ENCODE measurements at regions not wholly inside any gene's neighbourhood (a gene's known extent, or its start where the extent isn't known, plus 50 kb on each side); places are given as distances from the start of the nearest gene placed in this dataset.
"Not testable (repeated sequence)": the region's sequence is repeated elsewhere in the genome, so short reads cannot be mapped to it uniquely, and the experiment has no call there.

DNA sequence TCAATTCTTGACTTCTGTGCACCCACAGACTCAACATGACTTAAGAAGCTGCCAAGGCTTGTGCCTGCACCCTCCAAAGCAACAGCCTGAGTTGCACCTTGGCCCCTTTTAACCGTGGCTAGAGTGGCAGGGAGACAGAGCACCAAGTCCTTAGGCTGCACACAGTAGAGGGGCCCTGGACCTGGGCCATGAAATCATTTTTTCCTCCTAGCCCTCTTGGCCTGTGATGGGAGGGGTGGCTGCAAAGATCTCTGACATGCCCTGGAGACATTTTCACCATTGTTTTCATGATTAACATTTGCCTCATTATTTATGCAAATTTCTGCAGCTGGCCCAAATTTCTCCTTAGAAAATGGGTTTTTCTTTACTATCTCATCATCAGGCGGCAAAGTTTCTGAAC, 836.8 kb downstream of the ZPLD1 start:
- no peak overlapping the region for H2AFZ ChIP-seq (ENCODE audit: control insufficient read depth, low read depth, low read length)
- RAD21 ChIA-PET (ENCODE audit: unreplicated experiment): no interaction called here
- H3K27me3 ChIP-seq (replicated peaks in 1 of 2; ENCODE audit: control insufficient read depth in 2 of 2, insufficient read depth in 2 of 2, low read length in 1 of 2): no peaks in the 10 kb centered on the region
- no peaks in the 10 kb centered on the region for H3K4me1 ChIP-seq (ENCODE audit: control insufficient read depth, insufficient read depth, low read length)
- H3K4me3 ChIP-seq: no peak overlapping the region
- 22% methylated on average over 2 of the region's 2 CpGs for WGBS (ENCODE audit: insufficient coverage, insufficient replicate concordance, low lambda C conversion rate, missing lambda C conversion rate)
- H3K9me3 ChIP-seq (replicated peaks; ENCODE audit: control insufficient read depth, insufficient read depth, low read length): no peaks in the 10 kb centered on the region; the same call in 2 of the 3 replicates
- H3K36me3 ChIP-seq (ENCODE audit: control insufficient read depth in 2 of 2, insufficient read depth in 2 of 2, low read length in 1 of 2): no peaks in the 10 kb centered on the region
- CTCF ChIA-PET: no interaction called here
- H3K79me2 ChIP-seq (ENCODE audit: control insufficient read depth, insufficient read depth, low read length): no peaks in the 10 kb centered on the region
- H3K9ac ChIP-seq (ENCODE audit: control insufficient read depth, insufficient read depth, low read length): no peak overlapping the region
- POLR2A ChIA-PET: no interaction called here
- in situ Hi-C loops (cut with MboI): no loop called here
- SMC1A ChIA-PET (ENCODE audit: uncharacterized antibody, unreplicated experiment): no interaction called here
- DNase-seq (ENCODE audit: low read depth, low spot score): no peak
- ATAC-seq: no peak
- H3K4me2 ChIP-seq (ENCODE audit: control insufficient read depth, insufficient read depth): no peak overlapping the region
- no peaks in the 10 kb centered on the region for H4K20me1 ChIP-seq (ENCODE audit: control insufficient read depth, insufficient read depth)
- H3K27ac ChIP-seq (ENCODE audit: control insufficient read depth, insufficient read depth): no peak overlapping the region
- TF ChIP-seq LARP7 (IDR thresholded peaks at IDR 0.05): no peak
- FAIRE-seq: no peak
- intact Hi-C loops (cut with micrococcal nuclease; ENCODE audit: unreplicated experiment): no loop called here
- no TSS peak for BruUV-seq (replicated peaks)

DNA sequence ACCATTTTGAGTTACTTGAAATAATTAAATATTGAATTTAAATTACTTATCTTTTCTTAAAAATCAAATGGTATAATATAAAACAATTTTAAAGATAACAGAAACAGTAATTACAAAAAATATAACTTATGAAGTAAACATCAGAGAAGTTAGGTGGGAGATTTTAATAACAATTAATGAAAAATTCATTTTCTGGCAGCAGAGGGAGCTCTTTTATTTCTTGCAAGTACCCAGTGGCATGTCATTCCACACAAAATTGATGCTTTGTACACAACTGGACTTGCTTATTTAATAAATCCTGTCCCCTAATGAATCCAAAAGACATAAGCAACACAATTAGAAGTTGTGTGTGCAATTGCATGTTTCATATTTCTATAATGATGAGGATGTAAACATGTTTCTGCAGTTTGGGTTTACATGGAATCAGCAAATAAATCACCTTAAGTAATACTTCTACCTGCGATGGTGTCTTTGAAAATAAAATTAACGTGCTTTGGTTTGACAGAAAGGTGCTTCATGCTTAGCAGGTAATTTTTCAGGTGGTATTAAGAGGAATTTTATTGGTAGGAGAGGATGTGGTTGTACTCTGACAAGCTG, 861.3 kb downstream of the ZPLD1 start:
- 28% methylated on average over 2 of the region's 2 CpGs for WGBS (ENCODE audit: insufficient coverage, insufficient replicate concordance, low lambda C conversion rate, missing lambda C conversion rate)
- POLR2A ChIA-PET: no interaction called here
- Histone ChIP-seq H4K20me1 (ENCODE audit: control insufficient read depth, insufficient read depth) (no peaks in the 10 kb centered on the region), H3K27ac (ENCODE audit: control insufficient read depth, insufficient read depth) (no peak overlapping the region), H3K36me3 (ENCODE audit: control insufficient read depth in 2 of 2, insufficient read depth in 2 of 2, low read length in 1 of 2) (no peaks in the 10 kb centered on the region), H3K4me1 (ENCODE audit: control insufficient read depth, insufficient read depth, low read length) (no peaks in the 10 kb centered on the region), H3K9ac (ENCODE audit: control insufficient read depth, insufficient read depth, low read length) (no peak overlapping the region), H3K27me3 (replicated peaks in 1 of 2; ENCODE audit: control insufficient read depth in 2 of 2, insufficient read depth in 2 of 2, low read length in 1 of 2) (no peaks in the 10 kb centered on the region), H2AFZ (ENCODE audit: control insufficient read depth, low read depth, low read length) (no peak overlapping the region), H3K9me3 (replicated peaks; ENCODE audit: control insufficient read depth, insufficient read depth, low read length) (no peaks in the 10 kb centered on the region), H3K79me2 (ENCODE audit: control insufficient read depth, insufficient read depth, low read length) (no peaks in the 10 kb centered on the region), H3K4me3 (no peak overlapping the region), H3K4me2 (ENCODE audit: control insufficient read depth, insufficient read depth) (no peak overlapping the region)
- no peak for DNase-seq (ENCODE audit: low read depth, low spot score)
- in situ Hi-C loops (cut with MboI): no loop called here
- FAIRE-seq: no peak
- RAD21 ChIA-PET (ENCODE audit: unreplicated experiment): no interaction called here
- SMC1A ChIA-PET (ENCODE audit: uncharacterized antibody, unreplicated experiment): interaction anchor here (1.4 kb wide), 1 partner anchor 623 kb away, joined by 4 read pairs; no protein-coding TSS in a partner anchor
- TF ChIP-seq JUND (IDR thresholded peaks at IDR 0.05; ENCODE audit: low read depth, low read length): no peak
- TF ChIP-seq HDAC6 (IDR thresholded peaks at IDR 0.05; ENCODE audit: unreplicated experiment): no peak
- no peak for TF ChIP-seq BMI1 (IDR thresholded peaks at IDR 0.05; ENCODE audit: borderline replicate concordance)
- TF ChIP-seq, protein P1, sequence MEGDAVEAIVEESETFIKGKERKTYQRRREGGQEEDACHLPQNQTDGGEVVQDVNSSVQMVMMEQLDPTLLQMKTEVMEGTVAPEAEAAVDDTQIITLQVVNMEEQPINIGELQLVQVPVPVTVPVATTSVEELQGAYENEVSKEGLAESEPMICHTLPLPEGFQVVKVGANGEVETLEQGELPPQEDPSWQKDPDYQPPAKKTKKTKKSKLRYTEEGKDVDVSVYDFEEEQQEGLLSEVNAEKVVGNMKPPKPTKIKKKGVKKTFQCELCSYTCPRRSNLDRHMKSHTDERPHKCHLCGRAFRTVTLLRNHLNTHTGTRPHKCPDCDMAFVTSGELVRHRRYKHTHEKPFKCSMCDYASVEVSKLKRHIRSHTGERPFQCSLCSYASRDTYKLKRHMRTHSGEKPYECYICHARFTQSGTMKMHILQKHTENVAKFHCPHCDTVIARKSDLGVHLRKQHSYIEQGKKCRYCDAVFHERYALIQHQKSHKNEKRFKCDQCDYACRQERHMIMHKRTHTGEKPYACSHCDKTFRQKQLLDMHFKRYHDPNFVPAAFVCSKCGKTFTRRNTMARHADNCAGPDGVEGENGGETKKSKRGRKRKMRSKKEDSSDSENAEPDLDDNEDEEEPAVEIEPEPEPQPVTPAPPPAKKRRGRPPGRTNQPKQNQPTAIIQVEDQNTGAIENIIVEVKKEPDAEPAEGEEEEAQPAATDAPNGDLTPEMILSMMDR (IDR thresholded peaks at IDR 0.05 in 2 of 3, conservative IDR thresholded peaks at IDR 0.05 in 1 of 3; ENCODE audit: control insufficient read depth in 2 of 3, extremely low read depth in 1 of 3, insufficient read depth in 1 of 3, low read depth in 3 of 3, low read length in 3 of 3): peak in 2 of 3 experiments; percentile 15 to 24; a peak in 2 of 6 replicates
- peak; percentile 33; the same call in 1 of the 2 replicates for TF ChIP-seq RAD21 (IDR thresholded peaks at IDR 0.05; ENCODE audit: insufficient read depth, low read depth, low read length)
- CTCF ChIA-PET: interaction anchor here (0.8 to 1.7 kb wide), 5 partner anchors 9 to 126 kb away, joined by 3 to 4 read pairs (median 3); no protein-coding TSS in a partner anchor
- ATAC-seq: no peak
- intact Hi-C loops (cut with micrococcal nuclease; ENCODE audit: unreplicated experiment): no loop called here
- BruUV-seq (replicated peaks): no TSS peak

DNA sequence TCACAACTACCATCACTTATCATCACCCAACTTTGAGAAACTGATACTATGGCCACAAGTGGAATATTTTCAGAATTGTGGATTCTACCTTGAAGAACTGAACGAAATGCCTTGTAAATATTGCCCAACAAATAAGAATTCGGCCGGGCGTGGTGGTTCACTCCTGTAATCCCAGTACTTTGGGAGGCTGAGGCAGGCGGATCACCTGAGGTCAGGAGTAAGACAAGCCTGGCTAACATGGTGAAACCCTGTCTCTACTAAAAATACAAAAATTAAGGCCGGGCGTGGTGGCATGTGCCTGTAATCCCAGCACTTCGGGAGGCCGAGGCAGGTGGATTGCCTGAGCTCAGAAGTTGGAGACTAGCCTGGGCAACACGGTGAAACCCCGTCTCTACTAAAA, 862.7 kb downstream of the ZPLD1 start:
- RAD21 ChIA-PET (ENCODE audit: unreplicated experiment); SMC1A ChIA-PET (ENCODE audit: uncharacterized antibody, unreplicated experiment); POLR2A ChIA-PET; H3K27ac ChIP-seq (ENCODE audit: control insufficient read depth, insufficient read depth); H3K4me3 ChIP-seq; H3K36me3 ChIP-seq (ENCODE audit: control insufficient read depth in 2 of 2, insufficient read depth in 2 of 2, low read length in 1 of 2); intact Hi-C loops (cut with micrococcal nuclease; ENCODE audit: unreplicated experiment); BruUV-seq (replicated peaks); H3K79me2 ChIP-seq (ENCODE audit: control insufficient read depth, insufficient read depth, low read length); in situ Hi-C loops (cut with MboI); DNase-seq (ENCODE audit: low read depth, low spot score); H2AFZ ChIP-seq (ENCODE audit: control insufficient read depth, low read depth, low read length); H3K9ac ChIP-seq (ENCODE audit: control insufficient read depth, insufficient read depth, low read length); ATAC-seq; H3K27me3 ChIP-seq (replicated peaks in 1 of 2; ENCODE audit: control insufficient read depth in 2 of 2, insufficient read depth in 2 of 2, low read length in 1 of 2); H3K4me1 ChIP-seq (ENCODE audit: control insufficient read depth, insufficient read depth, low read length); H4K20me1 ChIP-seq (ENCODE audit: control insufficient read depth, insufficient read depth); FAIRE-seq; H3K4me2 ChIP-seq (ENCODE audit: control insufficient read depth, insufficient read depth); H3K9me3 ChIP-seq (replicated peaks; ENCODE audit: control insufficient read depth, insufficient read depth, low read length): not testable (repeated sequence)
- 40% methylated on average over 11 of the region's 11 CpGs for WGBS (ENCODE audit: insufficient coverage, insufficient replicate concordance, low lambda C conversion rate, missing lambda C conversion rate)
- CTCF ChIA-PET: interaction anchor here (1.7 kb wide), 1 partner anchor 10 kb away, joined by 4 read pairs; no protein-coding TSS in a partner anchor
